ENCODE measurements at regions not wholly inside any gene's neighbourhood (a gene's known extent, or its start where the extent isn't known, plus 50 kb on each side); places are given as distances from the start of the nearest gene placed in this dataset.
A peak's percentile ranks its signal among the peaks of the same experiment; 100 is the strongest.

DNA sequence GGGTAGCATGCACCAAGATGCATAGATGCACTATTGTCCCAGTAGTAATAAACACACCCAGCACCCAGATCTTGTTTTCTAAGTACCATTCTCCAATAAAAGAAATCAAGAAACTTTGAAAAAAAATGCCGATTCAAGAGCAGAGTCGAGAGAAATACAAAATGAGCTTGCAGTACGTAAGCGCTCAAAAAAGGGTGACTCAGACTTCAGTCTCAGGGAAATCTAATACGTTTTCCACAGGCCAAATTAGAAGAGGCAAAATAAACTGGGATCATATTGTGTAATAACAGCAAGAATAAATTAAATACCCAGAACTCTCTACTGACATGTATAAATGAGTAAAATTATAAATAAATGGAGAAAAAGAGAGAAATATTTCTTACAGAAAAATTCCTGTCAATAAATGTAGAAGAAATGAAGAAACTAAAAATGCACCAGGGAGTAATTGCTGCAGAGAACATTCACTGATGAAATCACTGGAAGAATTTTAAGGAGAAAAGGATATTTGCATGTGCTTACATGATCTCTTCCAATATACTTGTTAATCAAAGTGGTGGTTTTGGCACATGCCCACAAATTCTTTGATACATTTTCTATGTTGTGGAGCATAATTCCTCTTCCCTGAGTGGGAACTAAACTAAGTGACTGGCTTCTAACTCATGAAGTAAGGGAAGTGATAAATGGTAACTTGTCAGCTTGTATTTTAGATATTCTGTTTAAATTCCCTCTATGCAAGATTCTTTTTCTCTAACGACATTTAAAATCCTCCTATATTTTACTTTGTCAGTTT, 567.6 kb upstream of the ADAMTS16 start:
- DNase-seq (ENCODE audit: low read depth): peak; percentile 29
- no peak overlapping the region for H3K4me3 ChIP-seq (ENCODE audit: low read length)
- TF ChIP-seq, protein P1, sequence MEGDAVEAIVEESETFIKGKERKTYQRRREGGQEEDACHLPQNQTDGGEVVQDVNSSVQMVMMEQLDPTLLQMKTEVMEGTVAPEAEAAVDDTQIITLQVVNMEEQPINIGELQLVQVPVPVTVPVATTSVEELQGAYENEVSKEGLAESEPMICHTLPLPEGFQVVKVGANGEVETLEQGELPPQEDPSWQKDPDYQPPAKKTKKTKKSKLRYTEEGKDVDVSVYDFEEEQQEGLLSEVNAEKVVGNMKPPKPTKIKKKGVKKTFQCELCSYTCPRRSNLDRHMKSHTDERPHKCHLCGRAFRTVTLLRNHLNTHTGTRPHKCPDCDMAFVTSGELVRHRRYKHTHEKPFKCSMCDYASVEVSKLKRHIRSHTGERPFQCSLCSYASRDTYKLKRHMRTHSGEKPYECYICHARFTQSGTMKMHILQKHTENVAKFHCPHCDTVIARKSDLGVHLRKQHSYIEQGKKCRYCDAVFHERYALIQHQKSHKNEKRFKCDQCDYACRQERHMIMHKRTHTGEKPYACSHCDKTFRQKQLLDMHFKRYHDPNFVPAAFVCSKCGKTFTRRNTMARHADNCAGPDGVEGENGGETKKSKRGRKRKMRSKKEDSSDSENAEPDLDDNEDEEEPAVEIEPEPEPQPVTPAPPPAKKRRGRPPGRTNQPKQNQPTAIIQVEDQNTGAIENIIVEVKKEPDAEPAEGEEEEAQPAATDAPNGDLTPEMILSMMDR (conservative IDR thresholded peaks at IDR 0.05; ENCODE audit: low read length): no peak

DNA sequence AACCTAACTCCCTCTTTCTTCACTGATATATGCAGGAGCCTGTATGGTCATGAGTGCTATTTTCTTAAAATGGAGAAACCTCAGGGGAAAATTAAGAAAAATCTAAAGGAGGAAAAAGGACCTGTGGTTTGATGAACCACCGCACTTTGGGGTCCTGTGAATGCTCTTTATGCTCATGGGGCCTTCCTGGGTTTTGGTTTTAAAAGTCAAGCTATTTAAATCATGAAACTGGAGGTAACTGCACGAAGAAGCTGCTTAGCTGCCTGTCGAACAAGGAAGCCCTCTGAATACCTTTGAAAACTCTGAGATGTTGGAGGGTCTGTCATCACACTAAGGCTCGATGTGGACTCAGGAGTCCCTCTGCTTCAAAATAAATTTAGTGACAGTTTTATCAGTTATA, 564.5 kb upstream of the ADAMTS16 start:
- no peak overlapping the region for H3K4me3 ChIP-seq (ENCODE audit: low read length)
- TF ChIP-seq, protein P1 (conservative IDR thresholded peaks at IDR 0.05; ENCODE audit: low read length): no peak
- DNase-seq (ENCODE audit: low read depth): no peak

DNA sequence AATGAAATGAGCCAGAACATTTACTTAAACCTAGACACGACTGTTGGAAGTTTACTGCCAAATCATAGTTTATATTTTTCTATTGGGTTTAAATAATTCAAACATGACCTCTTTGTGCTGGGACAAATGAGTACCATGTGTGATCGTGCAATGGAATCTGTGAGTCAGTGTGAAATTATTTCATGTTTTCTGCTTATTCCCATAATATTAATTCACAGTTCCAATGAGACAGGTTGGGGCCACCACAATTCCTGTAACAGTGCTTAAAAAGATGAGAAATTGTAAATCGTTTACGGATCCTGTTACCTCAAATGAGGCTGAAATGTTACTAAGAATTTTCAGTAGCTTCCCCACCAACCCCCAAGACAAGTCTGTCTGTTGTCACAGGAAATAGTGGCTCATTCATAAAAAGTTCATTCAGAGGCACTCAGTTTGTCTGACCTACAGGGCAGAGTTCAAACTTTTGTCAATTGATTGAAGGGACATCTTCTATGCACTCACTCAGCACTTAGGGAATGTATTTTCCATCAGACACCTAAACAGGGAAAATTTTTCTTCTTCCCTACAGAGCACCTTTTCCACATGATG, 563.9 kb upstream of the ADAMTS16 start:
- no peak overlapping the region for H3K4me3 ChIP-seq (ENCODE audit: low read length)
- TF ChIP-seq, protein P1 (conservative IDR thresholded peaks at IDR 0.05; ENCODE audit: low read length): no peak
- DNase-seq (ENCODE audit: low read depth): peak; percentile 57

DNA sequence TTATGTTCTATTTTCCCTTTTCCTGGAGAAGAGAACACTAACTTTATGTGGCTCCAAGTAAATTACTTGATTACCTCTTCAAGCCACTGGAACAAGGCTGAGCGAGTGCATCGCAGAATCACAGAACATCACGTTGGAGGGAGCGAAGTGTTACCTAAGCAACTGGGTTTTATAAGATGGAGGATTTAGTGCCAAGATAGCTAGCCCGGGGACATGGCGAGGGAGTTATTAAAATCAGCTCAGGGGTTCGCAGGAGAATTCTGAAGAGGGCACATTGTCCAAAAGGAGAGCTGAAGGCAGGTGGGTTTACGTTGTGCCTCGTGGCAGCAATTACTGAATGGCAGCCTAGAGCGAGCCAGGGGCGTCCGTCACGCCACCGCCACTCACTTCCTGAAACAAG, 563.2 kb upstream of the ADAMTS16 start:
- DNase-seq (ENCODE audit: low read depth): no peak
- TF ChIP-seq, protein P1 (conservative IDR thresholded peaks at IDR 0.05; ENCODE audit: low read length): no peak
- H3K4me3 ChIP-seq (ENCODE audit: low read length): no peak overlapping the region

DNA sequence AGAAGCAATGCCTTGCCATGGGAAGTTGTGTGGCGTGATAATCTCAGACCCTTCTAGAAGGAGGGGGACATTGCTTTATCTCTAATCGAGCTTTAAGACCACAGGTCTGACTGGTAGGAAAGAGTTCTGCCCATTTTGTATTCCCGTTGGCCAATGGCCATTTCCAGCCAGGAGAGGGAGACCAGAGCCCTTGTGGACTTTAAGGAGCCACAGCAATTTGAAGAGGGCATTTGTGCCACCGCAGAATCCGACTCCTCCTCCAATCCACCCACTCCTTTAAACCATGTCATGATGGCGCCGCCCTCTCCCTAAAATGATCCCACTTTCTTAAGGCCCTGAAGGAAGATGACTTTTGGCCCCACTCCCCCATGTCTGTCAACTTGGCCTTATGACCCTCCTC, 560.5 kb upstream of the ADAMTS16 start:
- H3K4me3 ChIP-seq (ENCODE audit: low read length): no peak overlapping the region
- no peak for DNase-seq (ENCODE audit: low read depth)
- TF ChIP-seq, protein P1 (conservative IDR thresholded peaks at IDR 0.05; ENCODE audit: low read length): no peak

DNA sequence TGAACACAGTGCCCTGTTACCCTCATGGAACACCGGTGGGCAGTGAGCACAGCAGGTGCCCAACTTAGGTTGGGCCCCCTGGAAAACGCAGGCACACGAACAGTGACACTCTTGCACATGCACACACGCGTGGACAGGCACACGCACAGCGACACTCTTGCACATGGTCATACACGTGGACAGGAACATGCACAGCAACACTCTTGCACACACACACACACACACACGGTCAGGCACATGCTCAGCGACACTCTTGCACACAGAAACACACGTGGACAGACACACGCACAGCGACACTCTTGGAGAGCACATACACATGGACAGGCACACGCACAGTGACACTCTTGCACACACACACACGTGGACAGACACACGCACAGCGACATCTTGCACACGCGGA, 559.4 kb upstream of the ADAMTS16 start:
- no peak for DNase-seq (ENCODE audit: low read depth)
- TF ChIP-seq, protein P1 (conservative IDR thresholded peaks at IDR 0.05; ENCODE audit: low read length): no peak
- no peak overlapping the region for H3K4me3 ChIP-seq (ENCODE audit: low read length)

DNA sequence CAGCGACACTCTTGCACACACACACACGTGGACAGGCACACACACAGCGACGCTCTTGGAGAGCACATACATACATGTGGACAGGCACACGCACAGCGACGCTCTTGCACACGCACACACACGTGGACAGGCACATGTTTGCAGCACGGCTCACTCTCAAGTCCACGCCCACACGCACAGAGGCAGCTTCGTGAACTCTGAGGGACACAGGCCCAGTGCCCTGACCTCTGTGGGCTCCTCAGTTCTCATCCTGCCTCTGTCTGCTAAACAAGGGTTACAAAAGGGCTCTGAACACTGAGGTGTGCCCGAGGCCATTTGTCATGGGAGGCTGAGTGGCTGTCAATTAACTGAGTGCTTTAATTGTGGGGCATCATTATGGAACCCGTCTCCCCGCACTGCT, 558.8 kb upstream of the ADAMTS16 start:
- no peak for DNase-seq (ENCODE audit: low read depth)
- TF ChIP-seq, protein P1 (conservative IDR thresholded peaks at IDR 0.05; ENCODE audit: low read length): no peak
- H3K4me3 ChIP-seq (ENCODE audit: low read length): no peak overlapping the region

Measured in AG10803 (cell line).